Left forelimb (tissue), 1 donor: ENCODE measurements at regions not wholly inside any gene's neighbourhood (a gene's known extent, or its start where the extent isn't known, plus 50 kb on each side); places are given as distances from the start of the nearest gene placed in this dataset.

ENCODE experiments used
- DNase-seq: peaks from one replicate; pipeline ENCODE4 v3.0.0-alpha.2; 2018; ENCODE audit warnings: low spot score

DNA sequence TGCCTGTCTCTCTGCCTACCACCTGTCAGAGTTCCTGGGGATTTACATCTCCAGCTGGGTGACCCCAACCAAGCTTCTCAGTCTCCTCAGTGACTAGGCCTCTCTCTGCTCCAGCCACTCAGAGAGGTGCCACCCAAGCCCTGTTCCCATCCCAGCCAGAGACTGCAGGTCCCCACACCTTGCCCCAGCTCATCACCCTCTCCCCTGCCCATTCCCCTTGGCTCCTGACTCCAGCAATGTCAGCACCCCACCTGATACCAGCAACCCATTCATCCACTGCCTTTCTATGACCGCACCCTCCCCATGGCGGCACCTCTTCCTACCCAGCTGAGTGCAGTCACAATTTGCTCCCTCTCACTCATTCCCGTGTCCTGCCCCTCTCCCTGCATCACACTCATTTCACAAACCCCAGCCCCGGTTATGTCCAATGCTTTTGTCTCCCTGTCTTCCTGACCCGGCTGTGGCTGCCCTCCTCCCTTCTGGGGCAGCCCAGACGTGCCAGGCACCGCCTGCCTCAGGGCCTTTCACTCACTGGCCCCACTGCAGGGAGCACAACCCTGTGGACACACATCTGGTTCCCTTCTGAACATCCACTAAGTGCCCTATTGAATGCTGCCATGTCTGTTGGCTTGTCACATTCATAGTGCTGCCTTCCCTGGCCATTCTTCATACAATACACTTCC lies 494.8 kb upstream of the HS6ST1 start:
- no peak for DNase-seq

- DNase-seq, result no peak
Measured at GRCh38 chr2:128815248-128815647, 496.6 kb upstream of the HS6ST1 start.

DNA sequence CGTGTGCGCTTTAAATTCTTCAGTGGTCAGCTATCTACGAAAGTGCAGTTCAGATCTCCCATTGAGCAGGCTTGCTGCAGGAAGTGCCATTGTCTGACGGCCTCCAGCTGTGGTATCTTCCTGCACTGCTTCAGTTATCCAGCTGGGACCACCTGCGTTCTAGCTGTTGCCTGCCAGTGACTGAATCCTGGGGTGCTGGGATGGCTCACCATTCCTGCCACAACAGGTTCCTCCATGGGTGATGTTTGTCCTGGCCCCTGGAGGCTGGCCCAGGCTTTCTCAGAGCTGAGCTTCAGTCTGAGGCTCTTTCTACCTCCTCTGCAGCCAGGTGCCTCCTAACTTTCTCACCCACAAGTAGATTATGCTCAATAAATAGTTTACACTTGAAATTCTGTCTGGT lies 498.5 kb upstream of the HS6ST1 start:
- DNase-seq, result no peak

DNA sequence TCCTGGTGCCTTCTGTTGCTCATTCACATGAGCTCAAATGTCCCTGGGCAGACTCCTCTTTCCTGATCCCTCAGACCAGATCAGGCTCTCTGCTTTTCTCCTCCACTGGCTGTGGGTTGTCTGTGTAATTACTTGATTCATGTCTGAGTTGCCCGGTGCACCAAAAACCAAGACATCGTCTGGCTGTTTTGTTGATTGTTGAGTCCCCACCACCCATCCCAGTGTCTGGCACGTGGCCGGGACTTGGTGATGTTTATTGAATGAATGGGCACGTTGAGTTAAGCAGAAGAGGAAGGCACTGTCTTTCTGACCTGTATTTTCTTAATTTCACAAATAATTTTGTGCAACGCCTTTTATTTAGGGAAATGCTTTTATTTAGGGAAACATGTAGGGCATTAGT lies 499.1 kb upstream of the HS6ST1 start:
- DNase-seq, result no peak

- no peak for DNase-seq
Measured at GRCh38 chr2:128818248-128818647, 499.6 kb upstream of the HS6ST1 start.

DNA sequence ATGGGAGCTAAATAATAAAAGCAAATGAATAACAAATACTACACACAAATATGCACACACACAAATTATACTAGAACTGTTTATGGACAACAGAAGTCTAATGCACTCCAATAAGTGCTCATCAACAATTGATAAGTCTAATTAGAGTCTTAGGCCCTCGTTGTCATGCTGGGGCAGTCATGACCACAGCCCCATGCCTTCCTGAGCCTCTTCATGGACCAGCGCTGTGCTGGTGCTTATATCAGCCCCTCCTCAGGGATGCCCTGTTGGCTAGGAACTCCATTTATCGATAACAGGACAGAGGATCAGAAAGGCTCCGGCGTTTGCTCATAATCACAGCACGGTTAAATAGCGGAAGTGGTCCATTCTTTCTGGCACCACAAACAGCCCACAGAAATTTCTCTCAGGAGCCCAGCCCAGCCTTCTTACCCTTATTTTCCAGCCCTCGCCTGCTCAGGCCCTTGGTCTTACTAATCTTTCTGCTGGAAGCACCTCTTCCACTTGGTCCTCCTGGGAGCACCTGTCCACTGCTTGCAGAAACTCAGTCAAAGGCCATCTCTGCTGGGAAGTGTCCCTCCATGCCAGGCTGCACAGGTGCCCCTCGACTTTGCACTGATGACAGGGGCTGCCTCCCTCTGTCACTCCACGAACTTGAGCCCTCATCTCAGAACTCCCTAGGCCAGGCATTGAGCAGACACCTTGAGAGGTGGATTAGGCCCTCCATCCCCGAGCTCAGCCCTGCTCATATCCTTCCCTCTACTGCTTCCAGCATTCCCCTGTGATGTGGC lies 500.2 kb upstream of the HS6ST1 start:
- DNase-seq, result no peak

DNA sequence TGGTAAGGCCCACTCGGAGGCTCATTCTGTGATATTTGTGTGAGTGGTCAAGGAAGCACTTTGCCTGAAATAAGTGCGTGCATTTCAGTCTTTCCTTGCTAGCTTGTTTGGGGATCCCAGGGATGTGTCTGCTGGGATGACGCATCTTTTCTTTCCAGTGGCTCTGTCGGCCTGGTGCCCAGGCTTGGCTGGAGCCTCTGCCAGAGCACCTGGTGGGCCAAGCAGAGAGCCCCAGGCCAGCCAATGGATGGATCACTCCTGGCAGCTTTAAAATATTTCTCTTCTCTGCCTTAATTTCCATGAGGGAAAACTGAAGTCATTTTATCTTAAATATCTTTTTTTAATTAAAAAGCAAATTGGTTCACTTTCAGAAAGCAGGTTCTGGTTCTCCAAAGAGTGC lies 501.8 kb upstream of the HS6ST1 start:
- no peak for DNase-seq

- DNase-seq, result no peak
Measured at GRCh38 chr2:128821010-128821409, 502.3 kb upstream of the HS6ST1 start.

DNA sequence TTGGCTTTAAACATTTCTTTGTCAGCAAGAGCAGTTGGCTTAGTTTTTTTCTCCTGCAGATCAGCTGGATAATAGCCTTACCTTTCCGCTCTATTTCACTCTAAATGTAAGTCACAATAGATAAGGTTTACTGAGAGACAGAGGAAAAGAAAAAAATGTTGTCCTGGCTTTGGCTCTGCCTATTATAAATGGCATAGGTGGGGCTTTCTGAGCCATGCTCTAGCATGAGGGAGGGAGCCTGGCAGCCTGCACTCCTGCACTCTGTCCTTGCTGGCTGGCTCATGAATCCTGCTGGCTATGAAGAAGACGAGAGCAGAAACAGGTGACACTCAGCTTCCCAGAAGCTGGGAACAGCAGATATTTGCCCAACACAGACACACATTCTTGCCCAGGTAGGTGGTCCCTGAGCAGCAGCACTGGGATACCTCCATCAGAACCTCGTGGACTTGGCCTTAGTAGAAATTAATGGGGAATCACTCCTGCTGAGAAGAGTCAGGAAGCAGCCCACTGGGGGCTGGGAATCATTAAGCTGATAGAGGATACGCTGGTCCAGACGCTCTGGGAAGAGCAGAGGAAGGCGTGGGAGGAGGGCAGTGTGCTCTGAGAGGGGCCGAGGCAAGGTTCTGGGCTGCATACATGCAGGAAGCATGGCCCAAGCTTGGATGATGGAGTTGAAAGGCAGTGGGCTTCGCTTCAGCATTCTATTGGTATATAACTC lies 514.4 kb upstream of the HS6ST1 start:
- no peak for DNase-seq

DNA sequence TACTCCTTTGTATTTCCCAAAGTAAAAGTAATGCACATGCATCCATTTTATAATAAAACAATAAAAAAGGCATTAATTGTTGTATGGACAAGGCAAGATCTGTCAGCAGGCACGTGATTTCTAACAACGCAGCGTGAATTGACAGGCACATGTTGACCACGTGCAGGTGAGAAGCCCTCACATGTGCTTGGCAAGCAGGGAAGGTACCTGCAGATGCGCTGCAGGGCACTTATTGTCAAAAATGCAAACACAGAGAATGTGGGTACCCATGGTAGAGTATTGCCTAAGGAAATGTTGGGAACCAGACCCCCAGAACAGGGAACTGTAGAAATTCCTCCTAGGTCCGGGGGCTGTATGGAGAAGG lies 515.0 kb upstream of the HS6ST1 start:
- no peak for DNase-seq

GRCh38 chr2:128834207-128834879 lies 515.7 kb upstream of the HS6ST1 start:
- no peak for DNase-seq

DNA sequence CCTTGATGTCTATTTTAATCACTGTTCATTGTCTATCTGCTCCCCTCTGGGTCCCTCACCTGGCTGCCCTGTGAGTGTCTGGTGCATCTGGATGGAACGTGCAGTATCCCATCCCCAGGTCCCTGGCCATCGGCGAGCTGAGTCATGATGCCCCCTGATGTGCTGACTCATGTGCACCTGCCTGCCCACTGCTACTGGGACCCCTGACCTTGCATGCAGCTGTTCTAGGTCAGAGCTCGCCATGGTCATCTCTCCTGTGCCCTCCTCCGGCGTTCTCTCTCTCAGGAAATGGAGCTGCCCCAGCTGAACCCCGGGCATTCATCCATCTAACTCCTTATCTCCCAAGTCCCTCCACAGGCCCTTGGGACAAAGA lies 516.2 kb upstream of the HS6ST1 start:
- no peak for DNase-seq

DNA sequence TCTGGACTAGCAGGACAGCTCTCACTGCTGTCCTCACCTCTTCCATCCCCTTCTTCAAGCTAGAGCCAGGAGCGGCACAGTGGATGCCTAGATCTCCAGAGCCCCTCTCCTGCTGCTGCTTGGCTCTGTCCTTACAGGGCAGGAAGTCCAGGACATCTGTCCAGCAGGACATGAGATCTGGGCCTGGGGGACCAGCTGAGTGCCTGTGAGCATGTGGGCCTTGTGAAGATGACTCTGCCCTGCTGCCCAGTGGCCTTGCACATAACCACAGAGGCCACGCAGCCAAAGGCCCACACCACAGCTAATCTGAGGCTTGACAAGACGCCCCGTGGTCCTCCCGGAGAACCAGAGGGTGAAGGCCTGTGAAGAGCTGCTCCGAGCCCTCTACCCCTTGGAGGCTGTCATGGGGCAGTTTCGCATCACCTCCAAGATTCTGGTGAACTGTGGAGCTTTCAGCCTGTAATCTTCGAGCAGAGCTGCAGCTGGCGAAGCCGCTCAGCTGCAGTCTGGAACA lies 516.7 kb upstream of the HS6ST1 start:
- no peak for DNase-seq

DNA sequence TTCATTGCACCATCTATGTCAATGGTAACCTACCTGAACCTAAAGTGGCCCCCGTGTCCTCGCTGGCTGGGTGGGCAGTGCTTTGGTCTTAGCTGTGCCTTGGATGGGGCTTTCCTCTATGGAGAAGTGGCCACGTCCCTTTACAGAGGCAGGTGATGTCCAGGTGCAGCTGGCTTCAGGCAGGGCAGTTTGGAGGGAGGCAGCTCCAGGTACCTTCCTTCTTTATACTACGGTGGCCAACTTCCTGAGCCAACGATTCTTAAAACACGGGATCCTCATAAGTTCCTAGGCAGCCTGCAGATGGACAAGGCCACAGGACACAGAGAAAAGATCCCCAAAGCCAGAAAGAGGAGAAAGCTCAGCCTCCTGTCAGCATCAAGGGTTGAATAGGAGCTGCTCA lies 517.3 kb upstream of the HS6ST1 start:
- no peak for DNase-seq

GRCh38 chr2:128836559-128837100 lies 518.0 kb upstream of the HS6ST1 start:
- no peak for DNase-seq

GRCh38 chr2:128838244-128838643 lies 519.6 kb upstream of the HS6ST1 start:
- DNase-seq, result no peak

- no peak for DNase-seq
Measured at GRCh38 chr2:128841803-128842202, 523.1 kb upstream of the HS6ST1 start.

GRCh38 chr2:128867311-128867710 lies 548.6 kb upstream of the HS6ST1 start:
- no peak for DNase-seq

- DNase-seq, result no peak
Measured at GRCh38 chr2:128867936-128868636, 549.4 kb upstream of the HS6ST1 start.

- no peak for DNase-seq
Measured at GRCh38 chr2:128868686-128869551, 550.3 kb upstream of the HS6ST1 start.

- DNase-seq, result no peak
Measured at GRCh38 chr2:128874608-128875007, 555.9 kb upstream of the HS6ST1 start.
